ENCODE measurements at regions not wholly inside any gene's neighbourhood (a gene's known extent, or its start where the extent isn't known, plus 50 kb on each side); places are given as distances from the start of the nearest gene placed in this dataset.

DNA sequence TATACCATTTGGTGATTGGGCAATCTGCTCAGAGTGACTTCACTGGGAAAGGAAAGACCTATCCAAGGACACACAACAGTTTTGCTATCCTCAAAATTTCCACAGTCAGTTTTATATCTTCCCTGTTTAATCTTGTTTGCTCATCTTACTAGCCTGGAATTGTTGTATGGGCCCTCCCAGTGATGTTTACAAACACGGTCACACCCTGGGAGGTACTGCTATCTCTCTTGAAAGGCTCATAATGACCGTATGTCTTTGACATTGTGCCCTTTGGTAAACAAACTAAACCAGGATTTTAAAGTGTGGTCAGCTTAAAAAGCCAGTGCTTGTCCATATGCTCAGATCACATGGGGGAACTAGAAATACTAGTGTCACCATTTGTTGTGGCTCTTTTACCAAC is 277.0 kb downstream of the CDH2 start:
- TF ChIP-seq, protein P1, sequence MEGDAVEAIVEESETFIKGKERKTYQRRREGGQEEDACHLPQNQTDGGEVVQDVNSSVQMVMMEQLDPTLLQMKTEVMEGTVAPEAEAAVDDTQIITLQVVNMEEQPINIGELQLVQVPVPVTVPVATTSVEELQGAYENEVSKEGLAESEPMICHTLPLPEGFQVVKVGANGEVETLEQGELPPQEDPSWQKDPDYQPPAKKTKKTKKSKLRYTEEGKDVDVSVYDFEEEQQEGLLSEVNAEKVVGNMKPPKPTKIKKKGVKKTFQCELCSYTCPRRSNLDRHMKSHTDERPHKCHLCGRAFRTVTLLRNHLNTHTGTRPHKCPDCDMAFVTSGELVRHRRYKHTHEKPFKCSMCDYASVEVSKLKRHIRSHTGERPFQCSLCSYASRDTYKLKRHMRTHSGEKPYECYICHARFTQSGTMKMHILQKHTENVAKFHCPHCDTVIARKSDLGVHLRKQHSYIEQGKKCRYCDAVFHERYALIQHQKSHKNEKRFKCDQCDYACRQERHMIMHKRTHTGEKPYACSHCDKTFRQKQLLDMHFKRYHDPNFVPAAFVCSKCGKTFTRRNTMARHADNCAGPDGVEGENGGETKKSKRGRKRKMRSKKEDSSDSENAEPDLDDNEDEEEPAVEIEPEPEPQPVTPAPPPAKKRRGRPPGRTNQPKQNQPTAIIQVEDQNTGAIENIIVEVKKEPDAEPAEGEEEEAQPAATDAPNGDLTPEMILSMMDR (conservative IDR thresholded peaks at IDR 0.05; ENCODE audit: low read depth, low read length): no peak
- no peak for DNase-seq (ENCODE audit: low read depth)
- no peak overlapping the region for H3K4me3 ChIP-seq (ENCODE audit: low read depth, low read length)

DNA sequence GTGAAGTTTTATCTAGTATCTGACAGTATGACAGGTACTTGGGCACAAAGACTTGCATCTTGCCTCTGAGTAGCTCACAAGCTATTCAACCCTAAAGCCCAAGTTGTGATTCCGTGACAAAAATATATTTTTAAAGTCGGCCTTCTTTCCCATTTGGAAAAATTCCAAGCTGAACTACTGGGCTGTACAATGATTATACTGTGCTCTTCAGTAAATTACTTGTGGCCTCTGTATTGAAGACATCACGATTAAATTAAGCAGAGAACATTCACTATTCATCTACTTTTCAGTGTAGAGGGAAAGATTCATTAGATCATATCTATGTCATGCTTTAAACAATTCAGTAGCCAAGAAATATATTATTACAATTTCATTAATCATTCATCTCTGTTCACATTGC is 282.2 kb downstream of the CDH2 start:
- no peak overlapping the region for H3K4me3 ChIP-seq (ENCODE audit: low read depth, low read length)
- TF ChIP-seq, protein P1 (conservative IDR thresholded peaks at IDR 0.05; ENCODE audit: low read depth, low read length): no peak
- no peak for DNase-seq (ENCODE audit: low read depth)

DNA sequence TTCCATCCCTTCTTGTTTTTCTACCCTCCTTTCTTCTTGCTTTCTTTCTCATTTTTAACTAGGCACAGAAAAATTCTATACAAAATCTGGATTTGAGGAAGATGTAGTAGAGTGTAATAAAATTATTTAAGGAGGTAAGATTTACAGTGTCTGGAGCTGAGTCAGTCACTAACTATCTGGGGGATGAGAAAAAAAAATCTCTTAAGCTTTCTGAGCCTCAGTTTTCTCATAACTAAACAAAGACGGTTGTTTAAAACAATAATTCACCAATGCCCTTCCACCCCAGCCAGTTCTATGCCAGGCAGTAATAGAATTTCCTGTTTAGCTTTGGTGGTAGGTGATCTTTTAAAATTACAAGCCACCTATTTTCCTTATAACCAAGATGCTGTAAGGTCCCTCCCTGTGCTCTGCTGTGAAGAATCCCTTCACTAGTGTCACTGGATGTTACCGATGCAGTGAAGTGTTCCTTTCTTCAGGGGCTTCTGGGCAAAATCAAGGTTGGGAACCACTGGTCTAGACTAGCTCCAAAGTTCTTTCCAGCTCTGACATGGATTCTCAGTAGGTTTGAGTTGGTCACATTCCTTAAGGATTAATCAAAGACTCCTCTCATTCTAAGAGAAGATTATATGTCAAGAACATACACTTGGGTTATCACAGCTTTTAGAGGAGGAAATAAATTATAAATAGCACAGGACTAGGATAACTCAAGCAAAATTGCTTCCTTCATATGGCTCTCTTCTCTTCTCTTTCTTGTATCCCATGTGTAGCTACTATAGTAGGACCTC is 289.0 kb downstream of the CDH2 start:
- no peak for DNase-seq (ENCODE audit: low read depth)
- TF ChIP-seq, protein P1 (conservative IDR thresholded peaks at IDR 0.05; ENCODE audit: low read depth, low read length): no peak
- no peak overlapping the region for H3K4me3 ChIP-seq (ENCODE audit: low read depth, low read length)

DNA sequence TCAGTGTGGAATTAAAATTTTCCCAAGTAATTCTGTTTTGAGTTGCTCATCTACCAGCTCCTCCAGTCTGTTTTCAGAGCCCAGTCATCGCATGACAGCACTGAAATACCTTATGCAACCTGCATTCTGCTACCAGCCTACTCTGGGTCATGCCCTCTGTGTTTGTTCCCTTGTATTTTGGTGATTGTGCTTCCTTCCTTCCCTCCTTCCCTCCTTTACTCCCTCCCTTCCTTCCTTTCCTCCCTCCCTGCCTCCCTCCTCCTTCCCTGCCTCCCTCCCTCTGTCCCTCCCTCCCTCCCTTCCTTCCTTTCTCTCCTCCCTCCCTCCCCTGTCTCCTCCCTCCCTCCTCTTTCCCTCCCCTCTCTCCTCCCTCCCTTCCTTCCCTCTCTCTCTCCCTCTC is 289.6 kb downstream of the CDH2 start:
- peak; percentile 19 for DNase-seq (ENCODE audit: low read depth)
- TF ChIP-seq, protein P1 (conservative IDR thresholded peaks at IDR 0.05; ENCODE audit: low read depth, low read length): no peak

DNA sequence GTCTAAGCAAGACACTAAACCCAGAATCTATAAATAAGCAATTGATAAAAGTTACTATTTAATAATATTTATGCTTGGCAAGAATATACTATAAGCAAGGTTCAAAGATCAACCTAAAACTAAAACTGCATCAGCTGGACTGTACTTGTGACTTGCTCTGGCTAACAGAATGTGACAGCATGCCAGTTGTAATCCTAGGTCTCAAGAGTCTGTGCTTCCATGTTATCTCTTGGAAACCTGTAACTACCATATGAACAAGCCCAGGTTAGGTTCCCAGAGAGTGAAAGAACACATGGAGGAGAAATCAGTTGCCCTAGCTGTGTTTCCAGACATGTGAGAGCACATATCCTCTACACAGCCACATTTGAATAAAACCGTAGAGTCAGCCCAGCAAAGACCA is 297.4 kb downstream of the CDH2 start:
- no peak for DNase-seq (ENCODE audit: low read depth)
- no peak overlapping the region for H3K4me3 ChIP-seq (ENCODE audit: low read depth, low read length)
- TF ChIP-seq, protein P1 (conservative IDR thresholded peaks at IDR 0.05; ENCODE audit: low read depth, low read length): no peak

More for the DNA sequence above, 289.6 kb downstream of the CDH2 start:
- no peak overlapping the region for H3K4me3 ChIP-seq (ENCODE audit: low read depth, low read length)

DNA sequence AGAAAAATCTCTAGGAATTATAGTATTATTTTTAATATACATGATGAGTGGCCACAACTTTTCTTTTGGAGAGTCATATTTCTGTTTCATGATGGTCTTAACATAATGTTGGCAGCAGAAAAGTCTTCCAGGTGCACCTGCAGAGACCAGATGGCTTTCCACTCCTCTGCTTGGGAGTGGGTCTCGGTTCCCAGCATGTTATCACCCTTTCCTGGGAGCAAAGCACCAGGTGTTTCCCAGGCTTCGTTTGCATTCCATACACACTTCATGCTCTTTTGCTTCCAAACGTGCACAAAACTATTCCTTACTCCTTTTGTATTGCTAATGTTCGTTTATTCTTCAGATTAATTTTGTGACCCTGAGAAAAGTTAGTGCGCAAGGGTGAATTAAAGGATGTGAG is 305.2 kb downstream of the CDH2 start:
- no peak for DNase-seq (ENCODE audit: low read depth)

More for the DNA sequence above, 305.2 kb downstream of the CDH2 start:
- TF ChIP-seq, protein P1 (conservative IDR thresholded peaks at IDR 0.05; ENCODE audit: low read depth, low read length): no peak
- H3K4me3 ChIP-seq (ENCODE audit: low read depth, low read length): no peak overlapping the region

Measured in epithelial cell of proximal tubule (primary cell).